HepG2 (cell line): ENCODE measurements at regions not wholly inside any gene's neighbourhood (a gene's known extent, or its start where the extent isn't known, plus 50 kb on each side); places are given as distances from the start of the nearest gene placed in this dataset.

ENCODE experiments used
- CTCF ChIP-seq: sonication (generic); formaldehyde crosslinking; IDR thresholded peaks from 2 replicates; pipeline ENCODE4 v1.5.0; 2020; ENCODE audit warnings: mild to moderate bottlenecking, missing genetic modification reagents, moderate library complexity
- ETV6 ChIP-seq: sonication (generic); formaldehyde crosslinking; conservative IDR thresholded peaks from 2 replicates; pipeline ENCODE4 v1.4.0; 2020; ENCODE audit warnings: missing genetic modification reagents
- EZH2 ChIP-seq: conservative IDR thresholded peaks from 2 replicates; pipeline ENCODE4 v1.6.1; 2012; ENCODE audit warnings: mild to moderate bottlenecking, low read depth, low read length, moderate library complexity
- GABPA ChIP-seq, 2 experiments: IDR thresholded peaks; 2 replicates each; pipeline ENCODE4 v1.6.1; 2011 to 2016; ENCODE audit warnings: low read depth in 2 of 2, low read length in 1 of 2, missing biosample characterization in 1 of 2, missing genetic modification characterization in 1 of 2
- HDAC6 ChIP-seq: fragments of 200-600 bp; sonication (generic); IDR thresholded peaks from 2 replicates; pipeline ENCODE4 v1.7.0; 2017; ENCODE audit warnings: mild to moderate bottlenecking, antibody characterized with exemption, low read length, low read depth
- KLF9 ChIP-seq: IDR thresholded peaks from 2 replicates; pipeline ENCODE4 v1.6.1; 2016; ENCODE audit warnings: low read depth
- REST ChIP-seq, 2 experiments: IDR thresholded peaks; 2 replicates each; pipeline ENCODE4 v1.6.1; 2011 to 2012; ENCODE audit warnings: low read length in 2 of 2, borderline replicate concordance in 1 of 2, low read depth in 1 of 2, mild to moderate bottlenecking in 1 of 2, moderate library complexity in 1 of 2
- SMAD1 ChIP-seq: sonication (generic); formaldehyde crosslinking; IDR thresholded peaks from 2 replicates; pipeline ENCODE4 v1.4.0; 2020; ENCODE audit warnings: missing genetic modification reagents, low read depth, mild to moderate bottlenecking, borderline replicate concordance
- SPEN ChIP-seq: sonication (generic); formaldehyde crosslinking; IDR thresholded peaks from 2 replicates; pipeline ENCODE4 v1.5.1; 2020; ENCODE audit warnings: low read depth, mild to moderate bottlenecking, missing genetic modification reagents
- SUZ12 ChIP-seq: fragments of 150-350 bp; IDR thresholded peaks from 2 replicates; pipeline ENCODE4 v1.6.1; 2014; ENCODE audit warnings: low read depth, low read length
- TCF7L2 ChIP-seq: IDR thresholded peaks from 2 replicates; pipeline ENCODE4 v1.6.1; 2011; ENCODE audit warnings: mild to moderate bottlenecking, low read depth, low read length, moderate library complexity
- ZBTB10 ChIP-seq: sonication (generic); formaldehyde crosslinking; IDR thresholded peaks from 2 replicates; pipeline ENCODE4 v1.4.0; 2020; ENCODE audit warnings: missing genetic modification reagents, borderline replicate concordance
- ZNF292 ChIP-seq: sonication (generic); formaldehyde crosslinking; IDR thresholded peaks from 2 replicates; pipeline ENCODE4 v1.8.1; 2022; ENCODE audit warnings: mild to moderate bottlenecking, low read depth, missing genetic modification reagents, borderline replicate concordance
- ZNF407 ChIP-seq: sonication (generic); formaldehyde crosslinking; IDR thresholded peaks from one replicate; pipeline ENCODE4 v1.5.1; 2020; ENCODE audit warnings: mild to moderate bottlenecking, missing genetic modification reagents; ENCODE audit errors: not compliant biosample characterization

GRCh38 chr2:118291251-118291880 is 203.1 kb downstream of the INSIG2 start:
- TF ChIP-seq REST (IDR thresholded peaks at IDR 0.05; ENCODE audit: borderline replicate concordance in 1 of 2, low read depth in 1 of 2, low read length in 2 of 2) (no peak), EZH2 (no peak), CTCF (CRISPR knock-in tag) (no peak), TCF7L2 (no peak), ZNF292 (CRISPR knock-in tag) (no peak), SUZ12 (no peak), KLF9 (CRISPR knock-in tag) (no peak), SPEN (CRISPR knock-in tag) (no peak), ZBTB10 (CRISPR knock-in tag) (no peak), HDAC6 (no peak), ETV6 (CRISPR knock-in tag) (no peak), SMAD1 (no peak), GABPA (IDR thresholded peaks at IDR 0.05; ENCODE audit: low read depth, low read length) (no peak), GABPA (CRISPR knock-in tag; IDR thresholded peaks at IDR 0.05; ENCODE audit: low read depth) (no peak), ZNF407 (CRISPR knock-in tag) (no peak)
